MV-4-11 (cell line): ENCODE measurements at regions not wholly inside any gene's neighbourhood (a gene's known extent, or its start where the extent isn't known, plus 50 kb on each side); places are given as distances from the start of the nearest gene placed in this dataset.
A peak's percentile ranks its signal among the peaks of the same experiment; 100 is the strongest.

Experiments
- DNase-seq: peaks from one replicate; lab custom pipeline; 2025; lab: John Stamatoyannopoulos, UW

- no peak for DNase-seq
Measured at GRCh38 chr2:16561676-16562075, 104.0 kb downstream of the CYRIA start.

- DNase-seq, result no peak
Measured at GRCh38 chr2:16561251-16561650, 104.4 kb downstream of the CYRIA start.

- DNase-seq, result no peak
Measured at GRCh38 chr2:16559278-16560067, 106.2 kb downstream of the CYRIA start.

GRCh38 chr2:16554060-16554583 is 111.5 kb downstream of the CYRIA start:
- no peak for DNase-seq

GRCh38 chr2:16553226-16553625 is 112.4 kb downstream of the CYRIA start:
- peak; percentile 65 for DNase-seq

- DNase-seq, result no peak
Measured at GRCh38 chr2:16552202-16552601, 113.4 kb downstream of the CYRIA start.

- no peak for DNase-seq
Measured at GRCh38 chr2:16548036-16548435, 117.6 kb downstream of the CYRIA start.

GRCh38 chr2:16546128-16546754 is 119.4 kb downstream of the CYRIA start:
- peak; percentile 30 for DNase-seq

- DNase-seq, result no peak
Measured at GRCh38 chr2:16538707-16539106, 126.9 kb downstream of the CYRIA start.

- no peak for DNase-seq
Measured at GRCh38 chr2:16537347-16537746, 128.3 kb downstream of the CYRIA start.

- DNase-seq, result peak; percentile 33
Measured at GRCh38 chr2:16526193-16526592, 139.4 kb downstream of the CYRIA start.

- DNase-seq, result peak; percentile 49
Measured at GRCh38 chr2:16525265-16525887, 140.3 kb downstream of the CYRIA start.

GRCh38 chr2:16523711-16524110 is 141.9 kb downstream of the CYRIA start:
- DNase-seq, result no peak

GRCh38 chr2:16522031-16522831 is 143.4 kb downstream of the CYRIA start:
- DNase-seq, result no peak

- no peak for DNase-seq
Measured at GRCh38 chr2:16520891-16521290, 144.7 kb downstream of the CYRIA start.

GRCh38 chr2:16515696-16516095 is 149.9 kb downstream of the CYRIA start:
- DNase-seq, result no peak

- DNase-seq, result no peak
Measured at GRCh38 chr2:16513626-16514025, 152.0 kb downstream of the CYRIA start.

GRCh38 chr2:16511041-16511440 is 154.6 kb downstream of the CYRIA start:
- no peak for DNase-seq

GRCh38 chr2:16509042-16509441 is 156.6 kb downstream of the CYRIA start:
- DNase-seq, result no peak

GRCh38 chr2:16508490-16508851 is 157.2 kb downstream of the CYRIA start:
- no peak for DNase-seq

GRCh38 chr2:16507655-16508489 is 157.8 kb downstream of the CYRIA start:
- no peak for DNase-seq
